ENCODE measurements at regions not wholly inside any gene's neighbourhood (a gene's known extent, or its start where the extent isn't known, plus 50 kb on each side); places are given as distances from the start of the nearest gene placed in this dataset.

- intact Hi-C loops (cut with micrococcal nuclease; ENCODE audit: unreplicated experiment): no loop called here
- no peak overlapping the region for H2AFZ ChIP-seq (ENCODE audit: low read length)
Observed at GRCh38 chr7:83851551-83851950, 202.6 kb upstream of the SEMA3E start.

GRCh38 chr7:83850941-83851340 is 202.0 kb upstream of the SEMA3E start:
- intact Hi-C loops (cut with micrococcal nuclease; ENCODE audit: unreplicated experiment): no loop called here
- Histone ChIP-seq H3K27ac (ENCODE audit: low read depth, low read length, poor library complexity, severe bottlenecking) (no peak overlapping the region), H3K9me3 (ENCODE audit: low read length) (no peaks in the 10 kb centered on the region), H3K9me2 (ENCODE audit: insufficient read depth, low read length) (no peaks in the 10 kb centered on the region), H3K4me1 (ENCODE audit: insufficient read depth, low read length, poor library complexity, severe bottlenecking) (no peaks in the 10 kb centered on the region), H3K4me2 (ENCODE audit: low read length) (no peak overlapping the region), H2AFZ (ENCODE audit: low read length) (no peak overlapping the region), H3K4me3 (ENCODE audit: low read depth, low read length, poor library complexity, severe bottlenecking) (no peak overlapping the region), H4K20me1 (ENCODE audit: insufficient read depth, low read length) (no peaks in the 10 kb centered on the region), H3K79me2 (ENCODE audit: insufficient read depth, low read depth, low read length) (no peaks in the 10 kb centered on the region), H3K36me3 (ENCODE audit: insufficient read depth, low read length) (no peaks in the 10 kb centered on the region)
- POLR2A ChIA-PET: interaction anchor here (1.6 kb wide), 1 partner anchor 9 kb away, joined by 3 read pairs; no protein-coding TSS in a partner anchor
- DNase-seq (ENCODE audit: low spot score): no peak
- TF ChIP-seq CTCF (conservative IDR thresholded peaks at IDR 0.05; ENCODE audit: low read length): no peak
- TF ChIP-seq EZH2phosphoT487 (IDR thresholded peaks at IDR 0.05; ENCODE audit: borderline replicate concordance, low read depth, low read length): no peak
- CTCF ChIA-PET (ENCODE audit: unreplicated experiment): no interaction called here
- BruUV-seq (replicated peaks): no TSS peak

More at GRCh38 chr7:83851551-83851950, 202.6 kb upstream of the SEMA3E start:
- no peaks in the 10 kb centered on the region for H3K9me3 ChIP-seq (ENCODE audit: low read length)
- no peaks in the 10 kb centered on the region for H3K4me1 ChIP-seq (ENCODE audit: insufficient read depth, low read length, poor library complexity, severe bottlenecking)
- no peaks in the 10 kb centered on the region for H4K20me1 ChIP-seq (ENCODE audit: insufficient read depth, low read length)
- H3K4me2 ChIP-seq (ENCODE audit: low read length): no peak overlapping the region
- BruUV-seq (replicated peaks): no TSS peak
- no peak overlapping the region for H3K27ac ChIP-seq (ENCODE audit: low read depth, low read length, poor library complexity, severe bottlenecking)
- ChIA-PET POLR2A (interaction anchor here (1.2 kb wide), 1 partner anchor 29 kb away, joined by 3 read pairs; no protein-coding TSS in a partner anchor), CTCF (ENCODE audit: unreplicated experiment) (no interaction called here)
- no peaks in the 10 kb centered on the region for H3K36me3 ChIP-seq (ENCODE audit: insufficient read depth, low read length)
- DNase-seq (ENCODE audit: low spot score): no peak
- H3K9me2 ChIP-seq (ENCODE audit: insufficient read depth, low read length): no peaks in the 10 kb centered on the region
- no peaks in the 10 kb centered on the region for H3K79me2 ChIP-seq (ENCODE audit: insufficient read depth, low read depth, low read length)
- TF ChIP-seq CTCF (conservative IDR thresholded peaks at IDR 0.05; ENCODE audit: low read length) (no peak), EZH2phosphoT487 (IDR thresholded peaks at IDR 0.05; ENCODE audit: borderline replicate concordance, low read depth, low read length) (no peak)
- H3K4me3 ChIP-seq (ENCODE audit: low read depth, low read length, poor library complexity, severe bottlenecking): no peak overlapping the region

GRCh38 chr7:83850125-83850524 is 201.2 kb upstream of the SEMA3E start:
- no peaks in the 10 kb centered on the region for H3K9me2 ChIP-seq (ENCODE audit: insufficient read depth, low read length)
- no peak overlapping the region for H3K4me2 ChIP-seq (ENCODE audit: low read length)
- no peaks in the 10 kb centered on the region for H3K79me2 ChIP-seq (ENCODE audit: insufficient read depth, low read depth, low read length)
- H3K4me1 ChIP-seq (ENCODE audit: insufficient read depth, low read length, poor library complexity, severe bottlenecking): no peaks in the 10 kb centered on the region
- H3K9me3 ChIP-seq (ENCODE audit: low read length): no peaks in the 10 kb centered on the region
- ChIA-PET CTCF (ENCODE audit: unreplicated experiment) (no interaction called here), POLR2A (interaction anchor here (0.6 to 1.6 kb wide), 2 partner anchors 10 to 11 kb away, joined by 3 read pairs; no protein-coding TSS in a partner anchor)
- DNase-seq (ENCODE audit: low spot score): no peak
- BruUV-seq (replicated peaks): no TSS peak
- H3K36me3 ChIP-seq (ENCODE audit: insufficient read depth, low read length): no peaks in the 10 kb centered on the region
- H3K4me3 ChIP-seq (ENCODE audit: low read depth, low read length, poor library complexity, severe bottlenecking): no peak overlapping the region
- intact Hi-C loops (cut with micrococcal nuclease; ENCODE audit: unreplicated experiment): no loop called here
- no peak overlapping the region for H2AFZ ChIP-seq (ENCODE audit: low read length)
- H4K20me1 ChIP-seq (ENCODE audit: insufficient read depth, low read length): no peaks in the 10 kb centered on the region
- TF ChIP-seq EZH2phosphoT487 (IDR thresholded peaks at IDR 0.05; ENCODE audit: borderline replicate concordance, low read depth, low read length) (no peak), CTCF (conservative IDR thresholded peaks at IDR 0.05; ENCODE audit: low read length) (no peak)
- H3K27ac ChIP-seq (ENCODE audit: low read depth, low read length, poor library complexity, severe bottlenecking): no peak overlapping the region
